GM19395 (cell line): ENCODE measurements at regions not wholly inside any gene's neighbourhood (a gene's known extent, or its start where the extent isn't known, plus 50 kb on each side); places are given as distances from the start of the nearest gene placed in this dataset.
"Not testable (repeated sequence)": the region's sequence is repeated elsewhere in the genome, so short reads cannot be mapped to it uniquely, and the experiment has no call there.

Source experiments
- ATAC-seq: cut with Tn5 transposase; IDR thresholded peaks from one replicate; pipeline ENCODE4 v1.9.1; 2021; ENCODE audit warnings: mild to moderate bottlenecking, moderate library complexity; ENCODE audit not compliant: unreplicated experiment

GRCh38 chr2:185374878-185375277 lies 363.7 kb upstream of the FSIP2 start:
- ATAC-seq, result no peak

- no peak for ATAC-seq
Measured at GRCh38 chr2:185375731-185376130, 362.9 kb upstream of the FSIP2 start.

DNA sequence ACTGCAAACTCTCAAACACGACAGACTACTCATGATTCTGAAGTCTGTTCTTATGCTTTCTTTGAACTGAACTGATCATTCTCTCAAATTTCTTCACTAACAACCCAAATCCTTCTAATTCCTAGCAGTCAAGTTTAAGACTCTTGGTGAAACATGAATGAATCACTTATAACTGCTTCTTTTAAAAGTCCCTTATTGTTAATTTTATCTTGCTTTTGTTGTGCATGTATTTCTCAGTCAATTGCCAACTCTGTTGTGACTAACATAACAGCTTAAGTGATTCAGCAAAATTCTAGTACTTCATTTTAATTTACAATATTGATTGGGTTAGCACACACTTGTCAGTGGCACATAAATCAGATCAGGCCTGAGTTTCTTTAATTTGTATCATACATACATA lies 357.0 kb upstream of the FSIP2 start:
- no peak for ATAC-seq

- ATAC-seq, result no peak
Measured at GRCh38 chr2:185384822-185385560, 353.6 kb upstream of the FSIP2 start.

DNA sequence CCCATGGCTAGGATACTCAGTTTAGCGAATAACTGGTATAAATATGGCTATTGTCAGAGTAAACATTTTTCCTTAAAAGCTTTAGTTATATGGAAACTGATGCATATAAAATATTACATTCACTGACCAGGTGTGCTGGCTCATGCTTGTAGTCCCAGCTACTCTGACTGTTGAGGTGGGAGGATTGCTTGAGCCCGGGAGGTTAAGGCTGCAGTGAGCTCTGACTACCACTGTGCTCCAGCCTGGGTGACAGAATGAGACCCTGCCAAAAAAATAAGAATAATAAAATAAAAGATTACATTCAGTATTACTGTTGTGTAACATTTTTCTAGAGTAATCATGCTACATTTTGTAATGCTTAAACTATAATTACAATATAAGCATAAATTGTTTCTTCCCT lies 350.4 kb upstream of the FSIP2 start:
- no peak for ATAC-seq

DNA sequence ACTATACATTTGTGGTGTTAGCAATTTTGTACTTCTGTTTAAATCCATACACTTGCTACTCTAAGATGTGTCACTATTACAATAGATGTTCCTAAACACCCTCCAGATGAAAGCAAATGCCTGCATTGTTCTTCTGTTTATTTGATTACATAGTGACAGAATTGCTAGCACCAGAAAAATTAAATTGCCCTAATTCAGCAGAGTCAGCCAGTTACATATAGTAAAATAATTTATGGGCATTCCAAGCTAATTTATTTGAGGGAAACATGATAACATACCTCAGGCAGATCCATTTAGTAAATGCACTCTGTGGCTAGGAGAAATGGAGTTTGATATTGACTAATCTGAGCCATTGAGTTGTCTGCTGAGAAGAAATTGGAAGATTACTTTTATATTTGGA lies 347.1 kb upstream of the FSIP2 start:
- ATAC-seq, result no peak

GRCh38 chr2:185393091-185393490 lies 345.5 kb upstream of the FSIP2 start:
- ATAC-seq, result no peak

DNA sequence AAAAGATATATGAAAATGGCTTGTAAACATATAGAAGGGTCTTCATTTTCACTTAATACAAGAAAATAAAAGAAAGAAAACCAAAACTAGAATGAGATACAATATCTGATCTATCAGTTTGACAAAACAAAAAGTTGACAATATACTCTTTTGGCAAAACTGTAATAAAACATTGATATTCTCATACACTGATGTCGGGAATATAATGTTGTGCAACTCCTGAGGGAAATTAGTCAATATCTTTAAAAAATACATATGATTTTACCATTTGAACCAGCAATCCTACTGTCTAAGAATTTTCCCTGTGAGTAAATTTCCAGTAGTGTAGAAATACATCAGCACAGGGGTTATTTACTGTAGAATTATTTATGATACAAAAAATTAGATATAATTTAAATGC lies 336.1 kb upstream of the FSIP2 start:
- no peak for ATAC-seq

DNA sequence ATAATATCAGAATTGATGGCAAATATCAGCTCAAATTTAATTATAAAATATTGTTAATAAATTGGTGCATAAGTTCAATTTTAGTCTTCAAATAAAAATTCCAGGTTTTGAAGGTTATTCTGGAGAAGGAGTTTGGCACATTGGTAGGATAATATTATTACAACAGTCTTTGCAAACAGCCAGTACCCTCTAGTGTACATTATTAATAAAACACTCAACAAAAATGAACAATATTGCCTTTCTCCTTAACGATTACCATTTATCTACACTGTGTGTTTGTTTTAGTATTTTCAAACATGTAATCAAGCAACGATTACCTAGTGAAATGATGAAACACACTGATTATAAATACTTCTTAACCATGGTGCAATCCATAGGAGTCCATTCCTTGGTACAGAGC lies 334.0 kb upstream of the FSIP2 start:
- no peak for ATAC-seq

DNA sequence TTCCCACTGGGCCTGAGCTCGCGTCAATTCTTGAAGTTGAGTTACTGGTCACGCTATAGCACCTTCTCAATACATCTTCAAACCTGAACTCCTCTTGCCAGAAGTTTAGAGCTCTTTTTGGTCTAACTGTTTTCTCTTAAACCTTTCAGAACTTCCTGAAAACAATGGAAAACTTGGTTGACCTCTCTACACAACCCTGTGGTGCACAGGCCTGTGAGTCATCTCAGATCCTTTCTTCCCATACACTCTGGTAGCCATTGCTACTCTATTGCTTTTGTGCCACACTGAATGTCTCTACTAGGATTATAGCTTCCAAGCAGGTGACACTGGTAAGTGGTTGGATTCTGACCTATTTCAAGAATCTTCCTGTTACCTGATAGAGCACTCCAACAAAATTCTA lies 321.5 kb upstream of the FSIP2 start:
- no peak for ATAC-seq

GRCh38 chr2:185417688-185418087 lies 320.9 kb upstream of the FSIP2 start:
- no peak for ATAC-seq

- not testable (repeated sequence) for ATAC-seq
Measured at GRCh38 chr2:185424958-185425629, 313.5 kb upstream of the FSIP2 start.

GRCh38 chr2:185428000-185428399 lies 310.6 kb upstream of the FSIP2 start:
- no peak for ATAC-seq

- ATAC-seq, result no peak
Measured at GRCh38 chr2:185433824-185434223, 304.8 kb upstream of the FSIP2 start.

- no peak for ATAC-seq
Measured at GRCh38 chr2:185436787-185437372, 301.7 kb upstream of the FSIP2 start.

DNA sequence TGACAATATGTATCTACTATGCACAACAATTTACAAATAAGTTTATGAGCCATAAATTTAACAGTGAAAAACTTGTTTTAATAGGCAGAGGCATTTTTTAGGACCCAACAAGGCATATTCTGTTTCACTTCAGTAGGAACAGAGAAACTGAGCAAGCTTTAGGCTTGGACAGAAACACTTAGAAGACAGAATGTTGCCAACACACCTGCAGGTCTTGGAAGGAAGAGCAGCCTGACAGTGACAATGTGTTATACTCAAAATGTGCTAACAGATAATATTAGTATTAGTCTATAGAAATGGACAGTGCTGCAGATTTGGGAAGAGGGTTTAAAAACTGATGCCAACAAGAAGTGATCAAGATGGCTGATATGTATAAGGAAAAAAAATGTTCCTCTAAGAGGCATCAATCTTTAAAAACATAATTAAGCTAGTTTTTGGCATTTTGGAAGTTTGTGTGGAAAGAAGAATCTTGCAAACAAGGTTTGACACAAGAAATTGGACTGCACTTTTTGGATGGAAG lies 297.1 kb upstream of the FSIP2 start:
- ATAC-seq, result no peak

GRCh38 chr2:185456517-185456916 lies 282.1 kb upstream of the FSIP2 start:
- no peak for ATAC-seq

- ATAC-seq, result no peak
Measured at GRCh38 chr2:185463481-185463880, 275.1 kb upstream of the FSIP2 start.

DNA sequence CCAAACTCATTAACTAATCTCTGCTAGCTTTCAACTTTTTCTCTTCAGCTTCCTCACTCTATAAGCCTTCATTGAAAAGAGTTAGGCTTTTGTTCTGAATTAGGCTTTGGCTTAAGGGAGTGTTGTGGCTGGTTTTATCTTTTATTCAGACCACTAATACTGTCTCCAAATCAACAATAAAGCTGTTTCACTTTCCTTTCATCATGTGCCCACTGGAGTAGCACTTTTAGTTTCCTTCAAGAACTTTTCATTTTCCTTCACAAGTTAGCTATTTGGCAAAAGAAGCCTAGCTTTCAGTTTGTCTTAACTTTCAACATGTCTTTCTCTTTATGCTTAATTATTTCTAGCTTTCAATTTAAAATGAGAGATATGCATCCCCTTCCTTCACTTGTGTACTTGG lies 271.7 kb upstream of the FSIP2 start:
- ATAC-seq, result no peak

- ATAC-seq, result no peak
Measured at GRCh38 chr2:185471441-185471840, 267.2 kb upstream of the FSIP2 start.

DNA sequence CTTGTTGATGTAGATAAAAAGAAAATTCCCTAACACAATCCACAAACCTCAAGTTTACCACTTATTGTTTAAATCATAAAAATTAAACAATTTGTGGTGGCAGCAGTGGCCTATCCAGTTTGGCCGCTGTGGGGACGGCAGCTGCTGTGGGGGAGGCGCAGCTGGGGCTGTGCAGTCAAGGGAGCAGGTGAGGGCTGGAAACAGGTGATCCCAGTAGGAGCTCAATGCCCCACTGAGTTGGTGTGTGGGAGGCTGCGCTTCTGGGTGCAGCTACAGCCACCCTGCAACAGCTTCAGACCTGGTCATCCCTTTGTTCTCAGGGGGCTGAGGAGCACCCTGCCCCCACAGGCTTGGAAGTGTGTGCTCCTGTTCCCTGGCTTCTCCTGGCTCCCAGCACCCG lies 266.0 kb upstream of the FSIP2 start:
- ATAC-seq, result no peak

DNA sequence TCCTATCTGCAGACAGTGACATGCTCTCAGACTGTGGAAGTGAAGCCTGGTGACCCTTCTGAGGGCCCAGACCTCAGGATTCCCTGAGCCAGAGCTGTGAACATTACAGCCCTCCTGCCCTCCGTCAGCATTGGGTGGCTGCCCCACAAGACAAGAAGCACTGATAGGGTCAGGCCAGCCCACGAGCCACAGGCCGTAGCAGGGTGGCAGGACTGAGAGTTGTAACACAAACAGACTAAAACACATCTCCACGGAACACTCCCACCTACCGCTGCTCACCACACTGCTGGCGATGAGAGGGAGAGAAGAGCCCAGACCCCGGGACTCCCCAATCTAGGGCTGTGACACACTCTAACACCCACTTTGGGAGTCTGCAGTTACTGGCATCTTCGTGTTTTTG lies 264.8 kb upstream of the FSIP2 start:
- ATAC-seq, result no peak
